GM12878 (cell line): ENCODE measurements at regions not wholly inside any gene's neighbourhood (a gene's known extent, or its start where the extent isn't known, plus 50 kb on each side); places are given as distances from the start of the nearest gene placed in this dataset.

Source experiments
- ATAC-seq: fragments of 200-7000 bp; cut with Tn5 transposase; 3 replicates; pipeline ENCODE4 v1.9.1; 2020; ENCODE audit warnings: mild to moderate bottlenecking, moderate library complexity
- BruUV-seq: library from RNA; stranded (reverse); fragments of 400-500 nt; replicated peaks from 2 replicates; lab custom pipeline; 2021; lab: Mats Ljungman, UMichigan
- CTCF ChIA-PET: fragments of 300-600 bp; sonication (Branson Sonifier 250); formaldehyde crosslinking; extraction: SDS; loops from one replicate; lab custom pipeline; 2021; ENCODE audit warnings: inconsistent platforms; lab: Yijun Ruan, JAX
- POLR2A ChIA-PET: fragments of 350-600 bp; formaldehyde crosslinking; extraction: SDS; loops from one replicate; lab custom pipeline; 2021; ENCODE audit warnings: inconsistent platforms; lab: Charles Lee
- RAD21 ChIA-PET: fragments of 300-600 bp; sonication (Branson Sonifier 250); formaldehyde crosslinking; loops from one replicate; lab custom pipeline; 2023; ENCODE audit warnings: antibody characterized with exemption; ENCODE audit not compliant: unreplicated experiment; lab: Charles Lee
- SMC1A ChIA-PET: fragments of 300-600 bp; sonication (Branson Sonifier 250); formaldehyde crosslinking; loops from one replicate; lab custom pipeline; 2023; ENCODE audit not compliant: unreplicated experiment, uncharacterized antibody; lab: Charles Lee
- DNase-seq: peaks from one replicate; pipeline ENCODE4 v3.0.0-alpha.2; 2011; ENCODE audit warnings: low read depth, low spot score
- FAIRE-seq: peaks from 3 replicates; lab custom pipeline; 2011; peaks lifted over from hg19 to GRCh38; lab: Jason Lieb, UNC
- H2AFZ ChIP-seq: 2 replicates; pipeline ENCODE4 v1.6.0; 2011; ENCODE audit warnings: low read depth, low read length, control low read depth; ENCODE audit not compliant: control insufficient read depth
- H3K27ac ChIP-seq: 2 replicates; pipeline ENCODE4 v1.5.1; 2011; ENCODE audit warnings: control low read depth; ENCODE audit not compliant: control insufficient read depth, insufficient read depth
- H3K27me3 ChIP-seq, 2 experiments: replicated peaks in 1 of 2; 2 replicates each; pipeline versions ENCODE4 v1.6.0 to v1.6.1; 2011; ENCODE audit warnings: low read length in 1 of 2; ENCODE audit not compliant: control insufficient read depth in 2 of 2, insufficient read depth in 2 of 2
- H3K36me3 ChIP-seq, 2 experiments: 2 replicates each; pipeline ENCODE4 v1.5.1; 2011; ENCODE audit warnings: low read length in 1 of 2; ENCODE audit not compliant: control insufficient read depth in 2 of 2, insufficient read depth in 2 of 2
- H3K4me1 ChIP-seq: 2 replicates; pipeline ENCODE4 v1.6.1; 2011; ENCODE audit warnings: mild to moderate bottlenecking, low read length, moderate library complexity, mixed read lengths; ENCODE audit not compliant: control insufficient read depth, insufficient read depth
- H3K4me2 ChIP-seq: 2 replicates; pipeline ENCODE4 v1.6.0; 2011; ENCODE audit warnings: control low read depth; ENCODE audit not compliant: control insufficient read depth, insufficient read depth
- H3K4me3 ChIP-seq: fragments of 200-600 bp; sonication (generic); 2 replicates; pipeline ENCODE4 v1.5.1; 2016
- H3K79me2 ChIP-seq: 2 replicates; pipeline ENCODE4 v1.6.0; 2011; ENCODE audit warnings: low read length; ENCODE audit not compliant: control insufficient read depth, insufficient read depth
- H3K9ac ChIP-seq: 2 replicates; pipeline ENCODE4 v1.8.0; 2011; ENCODE audit warnings: low read length, control low read depth, mixed read lengths; ENCODE audit not compliant: control insufficient read depth, insufficient read depth
- H3K9me3 ChIP-seq: replicated peaks from 3 replicates; pipeline ENCODE4 v1.5.1; 2011; ENCODE audit warnings: mild to moderate bottlenecking, low read length; ENCODE audit not compliant: control insufficient read depth, insufficient read depth
- H4K20me1 ChIP-seq: 2 replicates; pipeline ENCODE4 v1.6.0; 2011; ENCODE audit not compliant: control insufficient read depth, insufficient read depth
- BMI1 ChIP-seq: fragments of 450-650 bp; IDR thresholded peaks from 2 replicates; pipeline ENCODE4 v1.6.1; 2016; ENCODE audit warnings: mild to moderate bottlenecking, moderate library complexity, borderline replicate concordance
- ETV6 ChIP-seq, 2 experiments: fragments of 450-650 bp in 1 of 2; IDR thresholded peaks in 1 of 2; conservative IDR thresholded peaks in 1 of 2; 2 replicates each; pipeline ENCODE4 v1.6.1; 2014; ENCODE audit warnings: antibody characterized with exemption in 1 of 2, borderline replicate concordance in 1 of 2, low read depth in 1 of 2, mild to moderate bottlenecking in 1 of 2, moderate library complexity in 1 of 2
- GATAD2B ChIP-seq: fragments of 450-650 bp; conservative IDR thresholded peaks from 2 replicates; pipeline ENCODE4 v1.6.1; 2017; ENCODE audit warnings: low read depth, mild to moderate bottlenecking, moderate library complexity
- HDAC6 ChIP-seq: fragments of 200-600 bp; sonication (generic); IDR thresholded peaks from one replicate; pipeline ENCODE4 v1.8.0; 2017; ENCODE audit warnings: antibody characterized with exemption; ENCODE audit not compliant: unreplicated experiment
- HDGF ChIP-seq: fragments of 450-650 bp; IDR thresholded peaks from 2 replicates; pipeline ENCODE4 v1.6.1; 2016; ENCODE audit warnings: antibody characterized with exemption
- IKZF1 ChIP-seq: fragments of 450-650 bp; conservative IDR thresholded peaks from 2 replicates; pipeline ENCODE4 v1.6.1; 2017; ENCODE audit warnings: antibody characterized with exemption, mild to moderate bottlenecking
- NR2C2 ChIP-seq: IDR thresholded peaks from 2 replicates; pipeline ENCODE4 v1.6.1; 2011; ENCODE audit warnings: borderline replicate concordance, low read depth; ENCODE audit not compliant: control insufficient read depth, insufficient read length
- WGBS: methylation state at CpG from one replicate; pipeline ENCODE4 v1.1.6; 2016; ENCODE audit warnings: low lambda C conversion rate; ENCODE audit not compliant: insufficient replicate concordance, insufficient coverage; ENCODE audit errors: missing lambda C conversion rate; 5-methylcytosine and 5-hydroxymethylcytosine counted together
- in situ Hi-C: fragments of 300-500 bp; cut with MboI; formaldehyde crosslinking; loops from 9 replicates; pipeline ENCODE4 v1.14.3; 2018; ENCODE audit warnings: mixed read lengths
- intact Hi-C: fragments of 100-400 bp; cut with micrococcal nuclease; formaldehyde crosslinking; loops from one replicate; pipeline ENCODE4 v1.14.2; 2022; ENCODE audit not compliant: unreplicated experiment
- TF ChIP-seq, protein P1 (sequence below): fragments of 450-650 bp; IDR thresholded peaks from 2 replicates; pipeline ENCODE4 v1.6.1; 2016; ENCODE audit warnings: mild to moderate bottlenecking
- TF ChIP-seq, protein P2 (sequence below): fragments of 450-650 bp; IDR thresholded peaks from 2 replicates; pipeline ENCODE4 v1.6.1; 2018; ENCODE audit warnings: borderline replicate concordance, mild to moderate bottlenecking; ENCODE audit not compliant: partially characterized antibody

DNA sequence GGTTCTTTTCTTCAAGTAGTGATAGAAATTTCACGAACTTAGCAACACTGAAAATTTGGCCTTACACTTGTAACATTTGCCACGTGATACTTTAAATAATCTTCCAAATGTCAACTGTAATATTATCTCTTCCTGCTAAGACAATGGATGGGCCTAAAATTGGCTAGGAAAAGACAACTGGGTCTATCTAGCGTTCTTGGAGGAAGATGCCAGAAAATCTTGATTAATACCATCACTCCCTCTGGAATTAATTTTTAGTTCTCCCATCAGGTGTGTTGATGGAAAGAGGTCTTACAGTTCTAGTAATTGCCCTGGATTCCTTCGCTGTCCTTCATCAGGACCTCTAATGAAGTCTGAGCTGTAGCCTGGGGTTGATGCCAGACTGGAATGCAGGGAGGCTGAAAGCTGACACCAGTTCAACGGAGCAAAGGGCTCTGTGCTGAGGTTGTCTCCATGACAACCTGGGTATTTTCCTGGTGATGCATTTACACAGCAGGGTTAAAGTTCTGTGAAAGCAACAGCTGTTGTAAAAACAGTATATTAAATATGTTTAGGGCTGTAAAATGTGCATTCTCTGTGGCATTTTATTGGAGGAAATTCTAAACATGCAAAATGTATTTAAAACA lies 92.3 kb downstream of the GAS1 start (continued):
- TF ChIP-seq HDGF (no peak), ETV6 (conservative IDR thresholded peaks at IDR 0.05 in 1 of 2, IDR thresholded peaks at IDR 0.05 in 1 of 2; ENCODE audit: borderline replicate concordance in 1 of 2, low read depth in 1 of 2) (no peak), HDAC6 (no peak)

DNA sequence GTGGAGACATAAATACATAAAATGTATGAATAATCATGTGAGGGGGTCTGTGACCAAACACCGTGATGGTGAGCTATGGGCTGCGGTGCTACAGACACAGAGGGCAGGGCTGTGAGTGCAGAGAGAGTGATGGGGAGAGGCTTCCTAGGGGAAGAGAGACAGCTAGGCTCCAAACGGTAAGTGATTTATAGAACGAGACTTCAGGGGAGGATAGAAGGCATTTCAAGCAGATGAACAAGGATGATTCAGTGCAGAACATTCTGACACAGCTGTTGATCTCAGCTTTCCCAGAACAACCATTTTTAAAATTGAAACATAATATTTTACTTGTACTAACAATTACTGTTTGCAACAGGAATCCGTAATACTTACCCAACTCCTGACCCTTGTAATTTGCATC lies 100.7 kb downstream of the GAS1 start:
- RAD21 ChIA-PET, result no interaction called here
- H3K4me2 ChIP-seq, result no peak overlapping the region
- POLR2A ChIA-PET, result no interaction called here
- no peaks in the 10 kb centered on the region for H3K4me1 ChIP-seq
- H3K27ac ChIP-seq, result no peak overlapping the region
- no peak for FAIRE-seq
- BruUV-seq, result no TSS peak
- TF ChIP-seq NR2C2 (no peak), GATAD2B (no peak), IKZF1 (no peak), BMI1 (no peak)
- TF ChIP-seq, protein P1, sequence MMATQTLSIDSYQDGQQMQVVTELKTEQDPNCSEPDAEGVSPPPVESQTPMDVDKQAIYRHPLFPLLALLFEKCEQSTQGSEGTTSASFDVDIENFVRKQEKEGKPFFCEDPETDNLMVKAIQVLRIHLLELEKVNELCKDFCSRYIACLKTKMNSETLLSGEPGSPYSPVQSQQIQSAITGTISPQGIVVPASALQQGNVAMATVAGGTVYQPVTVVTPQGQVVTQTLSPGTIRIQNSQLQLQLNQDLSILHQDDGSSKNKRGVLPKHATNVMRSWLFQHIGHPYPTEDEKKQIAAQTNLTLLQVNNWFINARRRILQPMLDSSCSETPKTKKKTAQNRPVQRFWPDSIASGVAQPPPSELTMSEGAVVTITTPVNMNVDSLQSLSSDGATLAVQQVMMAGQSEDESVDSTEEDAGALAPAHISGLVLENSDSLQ, result no peak
- TF ChIP-seq, protein P2, sequence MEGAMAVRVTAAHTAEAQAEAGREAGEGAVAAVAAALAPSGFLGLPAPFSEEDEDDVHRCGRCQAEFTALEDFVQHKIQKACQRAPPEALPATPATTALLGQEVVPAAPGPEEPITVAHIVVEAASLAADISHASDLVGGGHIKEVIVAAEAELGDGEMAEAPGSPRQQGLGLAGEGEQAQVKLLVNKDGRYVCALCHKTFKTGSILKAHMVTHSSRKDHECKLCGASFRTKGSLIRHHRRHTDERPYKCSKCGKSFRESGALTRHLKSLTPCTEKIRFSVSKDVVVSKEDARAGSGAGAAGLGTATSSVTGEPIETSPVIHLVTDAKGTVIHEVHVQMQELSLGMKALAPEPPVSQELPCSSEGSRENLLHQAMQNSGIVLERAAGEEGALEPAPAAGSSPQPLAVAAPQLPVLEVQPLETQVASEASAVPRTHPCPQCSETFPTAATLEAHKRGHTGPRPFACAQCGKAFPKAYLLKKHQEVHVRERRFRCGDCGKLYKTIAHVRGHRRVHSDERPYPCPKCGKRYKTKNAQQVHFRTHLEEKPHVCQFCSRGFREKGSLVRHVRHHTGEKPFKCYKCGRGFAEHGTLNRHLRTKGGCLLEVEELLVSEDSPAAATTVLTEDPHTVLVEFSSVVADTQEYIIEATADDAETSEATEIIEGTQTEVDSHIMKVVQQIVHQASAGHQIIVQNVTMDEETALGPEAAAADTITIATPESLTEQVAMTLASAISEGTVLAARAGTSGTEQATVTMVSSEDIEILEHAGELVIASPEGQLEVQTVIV, result no peak
- TF ChIP-seq, all 136 proteins: peak for 0
- ChIA-PET CTCF (no interaction called here), SMC1A (no interaction called here)
- ATAC-seq (no peak), DNase-seq (no peak)
- Histone ChIP-seq H3K9me3 (no peaks in the 10 kb centered on the region), H4K20me1 (no peaks in the 10 kb centered on the region), H2AFZ (no peak overlapping the region), H3K36me3 (no peaks in the 10 kb centered on the region), H3K27me3 (peaks cover 0 to 3% of the 10 kb centered on the region in 2 experiments; a peak in 1 of 4 replicates), H3K79me2 (no peaks in the 10 kb centered on the region), H3K9ac (no peak overlapping the region), H3K4me3 (no peak overlapping the region)
- in situ Hi-C loops (no loop called here), intact Hi-C loops (no loop called here)
- 40% methylated on average over 5 of the region's 5 CpGs for WGBS
